Upper lobe of right lung (tissue), 1 donor: ENCODE measurements at regions not wholly inside any gene's neighbourhood (a gene's known extent, or its start where the extent isn't known, plus 50 kb on each side); places are given as distances from the start of the nearest gene placed in this dataset.

ENCODE experiments used
- ATAC-seq: fragments of 200-7000 bp; cut with Tn5 transposase; one replicate; pipeline ENCODE4 v1.9.1; 2020; ENCODE audit warnings: mild to moderate bottlenecking, moderate library complexity
- DNase-seq: peaks from one replicate; pipeline ENCODE4 v3.0.0-alpha.2; 2020
- H3K27ac ChIP-seq: fragments of 200-600 bp; one replicate; pipeline ENCODE4 v1.8.0; 2022
- H3K27me3 ChIP-seq: fragments of 200-600 bp; one replicate; pipeline ENCODE4 v1.8.0; 2022; ENCODE audit warnings: mild to moderate bottlenecking
- H3K36me3 ChIP-seq: fragments of 200-600 bp; one replicate; pipeline ENCODE4 v1.8.0; 2022
- H3K4me1 ChIP-seq: fragments of 200-600 bp; one replicate; pipeline ENCODE4 v1.8.0; 2022
- H3K4me3 ChIP-seq: fragments of 200-600 bp; one replicate; pipeline ENCODE4 v1.8.0; 2022; ENCODE audit warnings: mild to moderate bottlenecking
- H3K9me3 ChIP-seq: fragments of 200-600 bp; one replicate; pipeline ENCODE4 v1.8.0; 2022
- CTCF ChIP-seq: fragments of 200-600 bp; IDR thresholded peaks from one replicate; pipeline ENCODE4 v1.8.0; 2022; ENCODE audit warnings: antibody characterized with exemption
- intact Hi-C: fragments of 100-400 bp; cut with DNase I; formaldehyde crosslinking; loops from one replicate; pipeline ENCODE4 v1.11.0; 2022
- donor health status: DM: no; HTN: yes; CAD: no; lungs with severe emphysema.

GRCh38 chr18:72235422-72235821, 308.7 kb downstream of the CBLN2 start:
- Histone ChIP-seq H3K4me3 (no peak overlapping the region), H3K36me3 (no peaks in the 10 kb centered on the region), H3K9me3 (no peaks in the 10 kb centered on the region), H3K4me1 (no peaks in the 10 kb centered on the region), H3K27ac (no peak overlapping the region), H3K27me3 (no peaks in the 10 kb centered on the region)
- no peak for TF ChIP-seq CTCF
- ATAC-seq, result no peak
- intact Hi-C loops, result no loop called here
- DNase-seq, result no peak

GRCh38 chr18:72233106-72233505, 311.0 kb downstream of the CBLN2 start:
- DNase-seq, result no peak
- Histone ChIP-seq H3K27me3 (no peaks in the 10 kb centered on the region), H3K36me3 (no peaks in the 10 kb centered on the region), H3K27ac (no peak overlapping the region), H3K4me1 (no peaks in the 10 kb centered on the region), H3K4me3 (no peak overlapping the region), H3K9me3 (no peaks in the 10 kb centered on the region)
- no peak for TF ChIP-seq CTCF
- intact Hi-C loops, result no loop called here
- ATAC-seq, result no peak

GRCh38 chr18:72232644-72233043, 311.5 kb downstream of the CBLN2 start:
- H3K27ac ChIP-seq, result no peak overlapping the region
- intact Hi-C loops, result no loop called here
- no peak for DNase-seq

GRCh38 chr18:72225958-72226357, 318.2 kb downstream of the CBLN2 start:
- H3K4me3 ChIP-seq, result no peak overlapping the region
- no peak for TF ChIP-seq CTCF
- DNase-seq (no peak), ATAC-seq (no peak)
- H3K9me3 ChIP-seq, result no peaks in the 10 kb centered on the region
- no peaks in the 10 kb centered on the region for H3K4me1 ChIP-seq
- intact Hi-C loops, result no loop called here
- no peaks in the 10 kb centered on the region for H3K36me3 ChIP-seq
- H3K27me3 ChIP-seq, result no peaks in the 10 kb centered on the region
- H3K27ac ChIP-seq, result no peak overlapping the region

More at GRCh38 chr18:72232644-72233043, 311.5 kb downstream of the CBLN2 start:
- H3K36me3 ChIP-seq, result no peaks in the 10 kb centered on the region
- no peak for TF ChIP-seq CTCF
- no peak overlapping the region for H3K4me3 ChIP-seq
- H3K4me1 ChIP-seq, result no peaks in the 10 kb centered on the region
- H3K9me3 ChIP-seq, result no peaks in the 10 kb centered on the region
- no peak for ATAC-seq
- H3K27me3 ChIP-seq, result no peaks in the 10 kb centered on the region

- no peak for TF ChIP-seq CTCF
- H3K4me1 ChIP-seq, result no peaks in the 10 kb centered on the region
- intact Hi-C loops, result no loop called here
- no peaks in the 10 kb centered on the region for H3K9me3 ChIP-seq
- no peaks in the 10 kb centered on the region for H3K27me3 ChIP-seq
- no peak overlapping the region for H3K4me3 ChIP-seq
- ATAC-seq (no peak), DNase-seq (no peak)
- H3K27ac ChIP-seq, result no peak overlapping the region
- no peaks in the 10 kb centered on the region for H3K36me3 ChIP-seq
Measured at GRCh38 chr18:72223733-72224132, 320.4 kb downstream of the CBLN2 start.
